ENCODE measurements at regions not wholly inside any gene's neighbourhood (a gene's known extent, or its start where the extent isn't known, plus 50 kb on each side); places are given as distances from the start of the nearest gene placed in this dataset.

GRCh38 chr11:41982975-41983374, 523.5 kb upstream of the LRRC4C start:
- no peak for DNase-seq

- DNase-seq: no peak
Measured at GRCh38 chr11:41983475-41983874, 524.0 kb upstream of the LRRC4C start.

GRCh38 chr11:41984023-41984422, 524.6 kb upstream of the LRRC4C start:
- no peak for DNase-seq

- DNase-seq: no peak
Measured at GRCh38 chr11:41985799-41986198, 526.3 kb upstream of the LRRC4C start.

- DNase-seq: no peak
Measured at GRCh38 chr11:41988951-41989572, 529.6 kb upstream of the LRRC4C start.

- DNase-seq: no peak
Measured at GRCh38 chr11:41989823-41990380, 530.5 kb upstream of the LRRC4C start.

GRCh38 chr11:41996533-41996932, 537.1 kb upstream of the LRRC4C start:
- DNase-seq: no peak

- DNase-seq: no peak
Measured at GRCh38 chr11:41997844-41998401, 538.5 kb upstream of the LRRC4C start.

GRCh38 chr11:41999066-41999465, 539.6 kb upstream of the LRRC4C start:
- no peak for DNase-seq

GRCh38 chr11:42003801-42004200, 544.3 kb upstream of the LRRC4C start:
- no peak for DNase-seq

GRCh38 chr11:42006766-42007165, 547.3 kb upstream of the LRRC4C start:
- DNase-seq: no peak

- DNase-seq: no peak
Measured at GRCh38 chr11:42012271-42012670, 552.8 kb upstream of the LRRC4C start.

- no peak for DNase-seq
Measured at GRCh38 chr11:42013656-42014201, 554.3 kb upstream of the LRRC4C start.

GRCh38 chr11:42021911-42022310, 562.5 kb upstream of the LRRC4C start:
- DNase-seq: no peak

- DNase-seq: no peak
Measured at GRCh38 chr11:42023267-42023666, 563.8 kb upstream of the LRRC4C start.

GRCh38 chr11:42025121-42025803, 565.8 kb upstream of the LRRC4C start:
- DNase-seq: no peak

GRCh38 chr11:42034826-42035225, 575.4 kb upstream of the LRRC4C start:
- DNase-seq: no peak

GRCh38 chr11:42036201-42036600, 576.7 kb upstream of the LRRC4C start:
- no peak for DNase-seq

- no peak for DNase-seq
Measured at GRCh38 chr11:42043312-42043711, 583.9 kb upstream of the LRRC4C start.

- no peak for DNase-seq
Measured at GRCh38 chr11:42047637-42048555, 588.4 kb upstream of the LRRC4C start.

GRCh38 chr11:42049186-42049585, 589.7 kb upstream of the LRRC4C start:
- no peak for DNase-seq

- DNase-seq: no peak
Measured at GRCh38 chr11:42049650-42050049, 590.2 kb upstream of the LRRC4C start.

Data from activated CD4-positive, alpha-beta T cell treated with anti-CD3 and anti-CD28 coated beads, Interleukin-10, Interleukin-2, amounts not matched to agents 100 ng/mL and 50 ng/mL, durations not matched to agents 16 hours and 8 hours (primary cell).